22Rv1 (cell line): ENCODE measurements at regions not wholly inside any gene's neighbourhood (a gene's known extent, or its start where the extent isn't known, plus 50 kb on each side); places are given as distances from the start of the nearest gene placed in this dataset.

Experiments used
- CTCF ChIP-seq: fragments of 450-650 bp; IDR thresholded peaks from 2 replicates; pipeline ENCODE4 v1.5.1; 2017; ENCODE audit warnings: mild to moderate bottlenecking
- ZFX ChIP-seq: fragments of 450-650 bp; IDR thresholded peaks from 2 replicates; pipeline ENCODE4 v1.6.1; 2017; ENCODE audit warnings: antibody characterized with exemption, borderline replicate concordance

GRCh38 chr18:75754433-75754832 is 326.9 kb upstream of the SMIM21 start:
- TF ChIP-seq CTCF = no peak
- TF ChIP-seq ZFX = no peak
